ENCODE measurements at regions not wholly inside any gene's neighbourhood (a gene's known extent, or its start where the extent isn't known, plus 50 kb on each side); places are given as distances from the start of the nearest gene placed in this dataset.
"Not testable (repeated sequence)": the region's sequence is repeated elsewhere in the genome, so short reads cannot be mapped to it uniquely, and the experiment has no call there.

DNA sequence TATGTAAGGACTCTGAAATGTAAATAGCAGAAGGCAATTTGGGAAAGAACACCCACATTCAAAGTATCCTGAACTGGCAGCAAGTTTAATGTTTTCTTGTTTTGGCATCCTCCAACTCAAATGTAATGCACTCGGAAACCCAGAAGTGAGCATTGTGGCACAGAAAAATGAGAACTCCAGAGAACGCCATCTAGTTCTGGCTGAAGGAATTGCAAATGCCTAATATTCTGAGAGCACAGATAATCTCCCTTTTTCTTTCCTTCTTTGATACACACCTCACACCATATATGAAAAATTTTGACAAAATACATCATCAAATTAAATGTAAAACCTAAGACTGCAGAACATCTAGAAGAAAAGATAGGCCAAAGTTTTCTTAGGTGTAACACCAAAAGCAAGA, 52.1 kb downstream of the PWWP3B start:
- DNase-seq (ENCODE audit: low spot score): peak; percentile 5

DNA sequence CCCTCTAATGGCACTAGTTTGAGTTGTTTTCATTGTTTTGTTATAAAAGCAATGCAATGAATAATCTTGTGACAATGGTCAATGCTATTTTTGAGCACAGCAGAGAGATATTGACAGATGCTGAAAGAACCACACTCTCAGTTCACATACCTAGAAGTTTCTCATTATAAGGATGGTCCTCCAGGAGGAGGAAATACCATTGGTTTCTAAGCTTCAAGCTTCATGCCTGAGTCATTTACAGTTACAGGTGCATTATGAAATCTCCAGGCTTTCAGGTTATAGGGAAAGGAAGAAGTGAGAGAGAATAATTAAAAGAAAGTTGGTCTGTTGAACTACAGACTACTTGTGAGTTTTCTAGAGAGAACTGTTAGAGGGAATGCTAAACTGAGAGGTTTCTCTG, 75.3 kb downstream of the PWWP3B start:
- DNase-seq (ENCODE audit: low spot score): no peak

DNA sequence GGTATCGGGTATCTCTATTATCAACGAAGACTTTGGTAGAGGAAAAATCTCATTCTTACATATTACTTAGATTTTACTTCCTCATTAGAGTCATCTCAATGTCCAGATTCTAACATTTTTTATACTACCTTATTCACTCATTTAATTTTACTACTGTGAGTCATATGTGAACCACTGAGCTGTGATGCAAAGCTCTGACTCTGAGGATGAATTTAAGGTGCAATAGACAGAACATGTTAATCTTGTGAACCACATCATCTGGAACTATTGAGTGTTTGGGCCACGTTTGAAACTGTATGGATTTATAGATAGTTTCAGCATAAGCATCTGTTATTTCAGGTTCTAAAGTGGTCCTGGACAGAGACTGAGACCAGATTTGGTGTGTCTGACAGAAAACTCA, 78.4 kb downstream of the PWWP3B start:
- no peak for DNase-seq (ENCODE audit: low spot score)

DNA sequence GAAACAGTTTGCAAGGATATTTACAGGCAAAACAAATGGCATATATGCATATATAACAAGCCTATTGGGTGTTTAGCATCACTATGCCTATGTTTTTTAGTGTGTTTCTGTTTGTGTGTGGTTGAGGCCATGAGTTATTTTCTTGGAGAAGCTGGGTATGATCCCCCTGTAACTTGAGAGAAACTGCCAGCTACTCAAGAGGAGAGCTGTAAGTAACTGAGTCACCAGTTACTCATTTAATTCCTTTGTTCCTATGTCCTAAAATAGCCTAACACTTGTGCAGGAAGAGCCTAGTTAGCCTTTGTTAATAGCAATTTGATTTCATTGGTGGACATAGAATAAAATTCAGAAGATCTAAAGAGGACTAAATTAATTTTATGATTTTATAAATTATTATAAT, 79.1 kb downstream of the PWWP3B start:
- DNase-seq (ENCODE audit: low spot score): no peak

DNA sequence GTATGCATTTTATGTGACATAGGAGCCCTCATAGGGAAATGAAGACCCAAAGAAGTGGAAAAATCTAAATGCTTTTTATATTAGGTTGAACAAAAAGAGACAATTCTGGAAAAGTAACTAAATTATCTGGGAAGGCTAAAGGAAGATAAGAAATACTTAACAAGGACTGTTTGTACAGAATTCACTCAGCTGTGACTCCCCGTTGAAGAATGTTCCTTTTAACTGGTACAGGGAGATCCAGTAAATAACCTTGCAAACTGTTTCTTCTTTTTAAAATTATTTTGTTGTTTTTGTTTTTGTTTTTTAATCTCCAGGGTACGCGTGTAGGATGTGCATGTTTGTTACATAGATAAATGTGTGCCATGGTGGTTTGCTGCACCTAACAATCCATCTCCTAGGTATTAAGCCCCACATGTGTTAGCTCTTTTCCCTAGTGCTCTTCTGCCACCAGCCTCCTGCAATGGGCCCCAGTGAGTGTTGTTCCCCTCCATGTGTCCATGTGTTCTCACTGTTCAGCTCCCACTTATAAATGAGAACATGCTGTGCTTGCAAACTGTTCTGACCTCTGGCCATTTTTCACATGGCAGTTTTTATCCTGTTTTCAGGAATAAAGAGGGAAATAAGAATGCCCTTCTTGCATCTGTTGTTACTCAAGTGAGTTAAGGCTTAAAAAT, 81.7 kb downstream of the PWWP3B start:
- no peak for DNase-seq (ENCODE audit: low spot score)

DNA sequence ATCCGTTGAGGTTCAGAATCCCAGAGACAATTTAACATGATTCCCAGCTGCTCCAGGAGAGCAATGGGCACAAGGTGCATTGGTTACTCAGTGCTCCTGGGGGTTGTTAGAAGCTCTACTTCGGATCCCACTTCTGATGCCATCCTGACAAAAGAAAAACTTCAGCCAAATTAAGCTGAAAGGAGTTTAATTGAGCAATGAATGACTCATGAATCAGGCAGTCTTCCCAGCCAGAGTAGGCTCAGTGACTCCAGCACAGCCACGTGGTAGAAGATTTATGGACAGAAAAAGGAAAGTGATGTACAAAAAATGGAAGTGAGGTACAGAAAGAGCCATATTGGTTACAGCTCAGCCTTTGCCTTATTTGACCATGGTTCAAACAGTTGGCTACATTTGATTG, 95.7 kb downstream of the PWWP3B start:
- DNase-seq (ENCODE audit: low spot score): peak; percentile 2

DNA sequence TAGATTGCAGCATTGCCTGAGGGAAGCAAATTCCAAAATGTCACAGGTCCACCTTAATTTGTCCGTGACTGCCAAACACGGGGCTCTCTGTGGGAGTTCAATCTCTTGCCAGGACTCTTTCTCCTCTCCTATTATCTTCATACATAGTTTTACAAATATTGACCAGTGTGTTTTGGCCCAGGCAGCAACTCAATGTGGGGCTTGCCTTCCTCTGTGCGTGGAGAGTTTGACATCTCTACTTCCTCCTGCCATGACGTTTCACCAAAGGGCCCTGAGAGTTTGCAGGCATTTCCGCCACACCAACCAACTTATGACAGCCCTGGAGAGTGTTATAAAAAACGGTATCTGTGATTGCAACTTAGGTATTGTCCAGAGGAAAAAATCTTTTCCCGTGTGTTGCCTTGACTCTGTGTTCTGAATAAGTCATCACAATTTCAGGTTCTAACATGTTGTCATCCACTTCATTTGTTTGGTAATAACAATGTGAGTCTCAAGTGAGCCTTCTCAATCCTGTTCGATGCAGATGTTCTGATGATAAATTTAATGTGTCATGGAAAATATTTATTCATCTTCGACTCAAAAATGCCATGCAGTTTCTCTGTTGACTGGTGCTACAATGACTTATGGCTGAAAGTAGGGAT, 106.0 kb downstream of the PWWP3B start:
- not testable (repeated sequence) for DNase-seq (ENCODE audit: low spot score)

DNA sequence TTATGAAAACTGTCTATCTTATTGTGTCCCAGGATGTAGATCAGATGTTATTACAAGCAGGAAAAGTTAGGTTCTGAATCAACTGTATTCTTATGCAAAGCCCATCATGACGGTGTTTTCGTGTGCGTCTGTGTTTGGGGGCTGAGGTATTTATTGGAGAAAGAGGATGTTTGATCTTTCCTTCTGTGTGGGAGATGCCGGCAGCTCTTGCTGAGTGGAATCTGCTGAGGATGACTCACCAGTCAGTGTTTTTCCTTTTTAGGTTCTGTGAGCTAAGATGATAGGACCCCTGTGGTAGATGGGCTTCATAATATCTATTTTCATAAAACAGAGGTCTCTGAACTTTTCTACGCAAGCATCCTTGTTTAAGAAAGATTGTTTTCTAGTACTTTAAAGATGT, 107.1 kb downstream of the PWWP3B start:
- not testable (repeated sequence) for DNase-seq (ENCODE audit: low spot score)

DNA sequence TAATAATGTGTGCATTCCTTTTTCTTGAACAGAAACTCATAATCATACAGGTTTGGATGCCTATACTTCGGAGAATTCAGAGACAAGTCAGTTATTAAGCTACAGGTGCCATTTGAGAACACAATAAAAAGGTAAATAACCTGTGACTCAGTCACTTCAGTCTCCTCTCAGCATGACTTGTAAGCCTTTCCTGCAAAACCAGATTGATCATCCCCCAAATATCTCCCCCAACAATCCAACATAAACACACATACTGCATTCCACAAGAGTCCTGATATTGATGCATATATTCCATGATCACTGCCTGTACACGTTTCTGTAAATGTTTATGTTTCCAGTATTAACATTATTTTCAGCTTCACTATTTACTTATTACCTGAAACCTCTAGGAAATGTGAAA, 110.8 kb downstream of the PWWP3B start:
- DNase-seq (ENCODE audit: low spot score): no peak

DNA sequence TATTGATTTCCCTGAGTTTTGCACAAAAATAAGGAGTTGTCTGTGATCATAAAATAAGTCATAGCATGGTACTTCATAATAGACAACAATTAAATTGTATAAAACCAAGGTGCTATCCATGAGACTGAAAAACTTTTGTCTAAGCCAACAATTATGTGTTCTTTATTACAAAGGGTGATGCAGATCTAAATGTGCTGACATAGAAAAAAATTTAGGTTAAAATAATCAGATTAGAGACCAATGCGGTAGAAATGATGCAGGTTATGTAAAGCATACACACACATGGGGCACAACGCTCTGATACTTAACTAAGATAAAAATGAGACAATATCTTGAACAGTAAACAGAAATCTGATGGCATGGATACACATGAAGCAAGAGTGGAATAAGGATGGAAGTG, 113.3 kb downstream of the PWWP3B start:
- DNase-seq (ENCODE audit: low spot score): no peak

DNA sequence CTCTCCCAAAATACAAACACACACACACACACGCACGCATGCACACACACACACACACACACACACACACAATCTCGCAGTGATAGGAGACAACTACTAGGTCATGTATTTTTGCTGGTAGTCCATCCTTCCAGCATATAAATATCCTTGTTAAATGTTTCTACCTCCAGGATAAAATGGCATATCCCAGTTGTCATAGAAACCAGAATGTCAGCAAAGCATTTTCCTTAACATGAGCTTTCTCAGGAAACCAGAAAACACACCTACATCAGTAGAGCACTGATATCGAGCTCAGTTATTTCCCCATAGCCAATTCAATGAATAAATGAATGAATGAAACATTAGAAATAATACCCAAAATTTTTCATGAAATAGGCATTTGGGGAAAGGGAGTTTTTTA, 115.7 kb downstream of the PWWP3B start:
- no peak for DNase-seq (ENCODE audit: low spot score)

DNA sequence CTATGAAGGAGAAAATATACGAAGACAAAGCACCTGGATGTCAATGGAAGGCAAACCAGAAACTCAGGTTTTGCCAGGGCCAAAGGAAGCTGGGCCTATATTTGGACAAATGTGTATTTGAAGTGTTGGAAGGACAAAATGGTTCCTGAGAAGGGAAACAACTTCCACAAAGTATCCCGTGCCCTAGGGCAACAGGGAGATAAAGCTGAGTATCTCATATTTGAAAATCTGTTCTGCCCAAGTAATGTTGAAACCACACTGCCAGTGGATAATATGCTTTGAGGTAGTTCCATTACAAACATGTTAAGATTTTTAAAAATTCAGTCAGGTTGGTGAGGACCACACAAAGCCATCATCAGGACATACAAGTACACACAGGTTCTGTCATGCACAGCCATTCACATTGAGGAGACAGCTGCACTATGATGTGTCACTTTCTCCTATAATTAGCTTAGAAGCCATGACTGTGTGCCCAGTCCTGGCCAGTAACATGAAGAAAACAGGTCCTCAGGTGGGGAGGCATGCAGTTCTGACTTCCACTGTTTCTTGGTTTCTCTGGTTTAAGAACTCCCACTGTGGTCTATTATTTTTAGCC, 116.4 kb downstream of the PWWP3B start:
- DNase-seq (ENCODE audit: low spot score): no peak

DNA sequence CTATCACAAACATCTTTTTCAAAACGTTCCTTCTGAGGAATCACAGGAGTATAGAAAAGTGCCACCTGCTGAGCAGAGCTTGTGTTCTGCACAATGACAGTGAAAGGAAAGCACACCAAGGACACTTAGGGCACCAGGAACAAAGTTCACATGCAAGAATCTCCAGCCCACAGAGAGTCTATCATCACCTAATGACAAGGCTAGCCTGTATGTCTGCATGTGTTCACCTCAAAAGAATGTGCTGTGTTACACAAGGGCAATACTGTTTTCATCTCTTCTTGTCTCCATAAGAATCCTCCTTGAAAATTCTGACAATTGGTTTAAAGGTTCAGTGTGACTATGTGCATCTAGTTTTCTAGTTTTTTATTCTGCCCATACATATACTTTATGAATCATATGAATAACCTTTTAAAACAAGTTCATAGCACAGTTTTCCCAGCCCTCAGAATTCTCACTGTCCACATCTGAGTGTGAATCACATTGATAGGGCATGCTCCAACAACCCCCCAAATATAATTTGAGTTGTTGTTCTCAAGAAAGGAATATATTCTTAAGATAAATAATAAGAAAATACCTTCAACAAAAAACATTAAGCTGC, 118.0 kb downstream of the PWWP3B start:
- DNase-seq (ENCODE audit: low spot score): no peak

DNA sequence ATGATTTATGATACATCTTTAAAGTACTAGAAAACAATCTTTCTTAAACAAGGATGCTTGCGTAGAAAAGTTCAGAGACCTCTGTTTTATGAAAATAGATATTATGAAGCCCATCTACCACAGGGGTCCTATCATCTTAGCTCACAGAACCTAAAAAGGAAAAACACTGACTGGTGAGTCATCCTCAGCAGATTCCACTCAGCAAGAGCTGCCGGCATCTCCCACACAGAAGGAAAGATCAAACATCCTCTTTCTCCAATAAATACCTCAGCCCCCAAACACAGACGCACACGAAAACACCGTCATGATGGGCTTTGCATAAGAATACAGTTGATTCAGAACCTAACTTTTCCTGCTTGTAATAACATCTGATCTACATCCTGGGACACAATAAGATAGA, 122.7 kb downstream of the PWWP3B start:
- DNase-seq (ENCODE audit: low spot score): not testable (repeated sequence)

DNA sequence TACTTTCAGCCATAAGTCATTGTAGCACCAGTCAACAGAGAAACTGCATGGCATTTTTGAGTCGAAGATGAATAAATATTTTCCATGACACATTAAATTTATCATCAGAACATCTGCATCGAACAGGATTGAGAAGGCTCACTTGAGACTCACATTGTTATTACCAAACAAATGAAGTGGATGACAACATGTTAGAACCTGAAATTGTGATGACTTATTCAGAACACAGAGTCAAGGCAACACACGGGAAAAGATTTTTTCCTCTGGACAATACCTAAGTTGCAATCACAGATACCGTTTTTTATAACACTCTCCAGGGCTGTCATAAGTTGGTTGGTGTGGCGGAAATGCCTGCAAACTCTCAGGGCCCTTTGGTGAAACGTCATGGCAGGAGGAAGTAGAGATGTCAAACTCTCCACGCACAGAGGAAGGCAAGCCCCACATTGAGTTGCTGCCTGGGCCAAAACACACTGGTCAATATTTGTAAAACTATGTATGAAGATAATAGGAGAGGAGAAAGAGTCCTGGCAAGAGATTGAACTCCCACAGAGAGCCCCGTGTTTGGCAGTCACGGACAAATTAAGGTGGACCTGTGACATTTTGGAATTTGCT, 123.8 kb downstream of the PWWP3B start:
- DNase-seq (ENCODE audit: low spot score): not testable (repeated sequence)

DNA sequence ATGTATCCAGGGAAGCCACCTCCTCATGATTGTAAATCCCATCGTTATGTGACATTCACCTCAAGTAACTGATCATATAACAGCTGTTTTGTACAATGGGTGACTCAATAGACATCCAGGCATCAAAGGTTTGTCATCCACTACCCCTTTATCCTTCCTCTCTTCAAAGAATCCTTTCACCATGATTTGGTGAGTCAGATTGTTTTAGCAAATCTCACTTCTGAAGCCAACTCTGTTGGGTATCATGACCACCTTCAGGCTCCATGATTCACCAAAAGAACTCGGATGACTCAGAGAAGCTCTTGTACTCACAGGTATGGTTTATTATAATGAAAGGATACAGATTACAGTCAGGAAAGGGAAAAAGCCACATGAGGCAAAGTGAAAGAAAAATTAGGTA, 132.1 kb downstream of the PWWP3B start:
- no peak for DNase-seq (ENCODE audit: low spot score)

DNA sequence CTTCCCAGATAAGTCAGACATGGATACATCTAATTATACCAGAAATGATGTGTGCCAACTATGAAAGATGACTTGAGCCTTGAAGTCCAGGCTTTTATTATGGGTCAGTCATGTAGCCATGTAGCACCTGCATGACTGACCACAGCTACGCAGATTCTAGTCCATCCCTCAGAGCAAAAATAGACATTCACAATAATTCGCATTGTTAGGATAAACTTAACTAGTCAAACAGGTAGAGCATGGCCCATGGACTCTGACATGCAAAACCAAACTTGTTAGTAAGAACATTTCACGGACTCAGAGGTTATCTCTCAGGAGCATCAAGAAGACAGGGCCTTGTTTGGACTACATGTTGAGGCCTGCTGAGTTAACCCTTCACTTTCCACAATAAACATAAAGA, 132.6 kb downstream of the PWWP3B start:
- DNase-seq (ENCODE audit: low spot score): no peak

DNA sequence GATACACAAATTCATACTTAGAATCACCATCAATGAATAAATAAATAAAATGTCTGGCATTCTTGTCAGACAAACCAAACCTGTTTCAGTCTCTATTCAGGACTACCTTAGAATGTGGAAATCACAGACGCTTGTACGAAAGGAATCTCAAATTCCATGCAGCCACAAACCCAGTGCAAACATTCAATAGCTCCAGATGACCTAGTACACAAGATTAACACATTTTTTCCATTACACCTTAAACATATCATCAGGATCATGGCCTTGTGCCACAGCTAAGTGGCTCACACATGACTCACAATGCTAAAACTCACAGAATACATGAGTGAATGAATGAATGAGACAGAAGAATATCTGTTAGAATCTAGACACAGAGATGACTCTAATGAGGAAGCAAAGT, 134.2 kb downstream of the PWWP3B start:
- no peak for DNase-seq (ENCODE audit: low spot score)

DNA sequence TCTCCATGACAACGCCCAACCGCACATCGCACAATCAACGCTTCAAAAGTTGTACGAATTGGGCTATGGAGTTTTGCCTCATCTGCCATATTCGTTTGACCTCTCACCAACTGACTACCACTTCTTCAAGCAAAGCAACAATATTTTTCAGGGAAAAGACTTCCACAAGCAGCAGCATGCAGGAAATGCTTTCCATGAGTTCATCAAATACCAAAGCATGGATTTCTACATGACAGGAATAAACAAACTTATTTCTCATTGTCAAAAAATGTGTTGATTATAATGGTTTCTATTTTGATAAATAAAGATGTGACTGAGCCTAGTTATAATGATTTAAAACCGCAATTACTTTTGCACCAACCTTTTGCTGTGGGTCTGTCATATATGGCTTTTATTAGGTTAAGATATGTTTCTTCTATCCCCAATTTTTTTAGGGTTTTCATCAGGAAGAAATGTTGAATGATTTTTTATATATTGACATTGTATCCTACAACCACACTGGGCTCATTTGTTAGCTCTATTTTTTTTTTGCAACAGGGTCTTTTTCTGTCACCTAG, 138.4 kb downstream of the PWWP3B start:
- DNase-seq (ENCODE audit: low spot score): no peak

DNA sequence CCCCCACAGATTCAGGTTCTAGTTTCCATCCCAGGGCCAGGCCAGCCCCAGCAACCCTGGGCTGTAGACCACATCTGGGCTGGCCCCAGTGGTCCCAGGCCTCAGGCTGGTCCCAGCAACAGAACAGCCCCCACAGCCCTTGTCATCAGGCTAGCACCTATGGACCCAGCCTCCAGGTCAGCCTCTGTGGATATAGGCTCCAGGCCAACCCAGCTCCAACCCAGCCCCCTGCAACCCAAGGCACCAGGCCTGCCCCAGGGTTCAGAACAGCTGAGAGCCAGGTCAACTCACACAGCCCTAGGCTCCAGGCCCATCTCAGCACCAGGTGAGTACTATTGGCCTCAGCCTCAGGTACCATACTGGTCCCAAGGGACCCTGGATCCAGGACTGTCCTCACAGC, 155.3 kb downstream of the PWWP3B start:
- no peak for DNase-seq (ENCODE audit: low spot score)

DNA sequence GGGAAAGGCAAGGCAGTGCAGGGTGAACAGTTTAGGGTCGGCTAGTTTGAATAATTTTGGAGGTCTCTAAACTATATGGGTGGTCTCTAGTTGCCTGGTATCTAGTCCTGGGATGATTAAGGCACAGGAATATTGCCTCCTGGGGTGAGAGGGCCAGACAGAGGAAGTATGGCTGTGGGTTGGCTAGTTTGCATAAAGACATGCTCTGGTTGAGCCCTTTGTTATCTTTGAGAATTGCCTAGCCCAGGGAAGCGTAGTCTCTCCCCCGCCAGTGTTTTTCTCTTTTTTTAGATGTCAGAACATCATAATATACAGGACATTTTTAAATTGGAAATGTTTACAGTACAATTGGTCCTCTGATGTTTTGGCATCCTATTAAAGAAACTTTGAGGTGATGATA, 163.5 kb downstream of the PWWP3B start:
- no peak for DNase-seq (ENCODE audit: low spot score)

DNA sequence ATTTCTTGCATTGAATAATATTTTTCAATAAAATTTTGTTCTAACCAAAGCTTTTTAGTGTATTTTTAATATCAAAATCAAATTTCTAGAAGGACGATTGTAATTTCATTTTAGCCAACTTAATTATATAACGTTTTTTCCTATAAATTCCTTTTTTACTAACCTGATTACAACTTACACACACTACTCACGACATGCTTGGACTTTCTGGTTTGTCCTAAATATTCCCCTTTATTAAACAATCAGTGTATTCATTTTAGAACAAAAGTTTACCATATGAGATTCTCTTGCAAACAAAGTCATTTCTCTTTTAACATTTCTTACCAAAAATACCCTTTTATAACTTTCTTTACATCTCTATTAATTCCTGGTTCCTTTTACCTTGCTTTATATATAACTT, 173.7 kb downstream of the PWWP3B start:
- no peak for DNase-seq (ENCODE audit: low spot score)

DNA sequence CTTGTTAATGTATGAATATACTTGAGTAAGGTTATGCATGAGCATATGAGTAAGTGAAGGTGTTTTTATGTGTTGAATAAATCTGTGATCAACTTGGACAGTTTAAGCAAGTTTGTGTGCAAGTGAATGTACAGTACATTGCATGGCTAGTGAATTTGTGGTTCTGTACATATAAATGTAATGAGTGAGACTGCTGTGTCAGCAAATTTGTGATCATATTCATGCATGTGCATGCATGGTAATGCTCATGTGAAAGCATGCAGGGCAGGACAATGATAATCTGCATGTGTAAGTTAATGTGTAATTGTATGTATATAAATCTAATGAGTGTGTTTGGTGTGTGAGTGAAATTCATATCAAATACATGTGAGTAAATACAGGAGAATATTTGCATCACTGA, 188.5 kb downstream of the PWWP3B start:
- no peak for DNase-seq (ENCODE audit: low spot score)
